ENCODE measurements at regions not wholly inside any gene's neighbourhood (a gene's known extent, or its start where the extent isn't known, plus 50 kb on each side); places are given as distances from the start of the nearest gene placed in this dataset.

DNA sequence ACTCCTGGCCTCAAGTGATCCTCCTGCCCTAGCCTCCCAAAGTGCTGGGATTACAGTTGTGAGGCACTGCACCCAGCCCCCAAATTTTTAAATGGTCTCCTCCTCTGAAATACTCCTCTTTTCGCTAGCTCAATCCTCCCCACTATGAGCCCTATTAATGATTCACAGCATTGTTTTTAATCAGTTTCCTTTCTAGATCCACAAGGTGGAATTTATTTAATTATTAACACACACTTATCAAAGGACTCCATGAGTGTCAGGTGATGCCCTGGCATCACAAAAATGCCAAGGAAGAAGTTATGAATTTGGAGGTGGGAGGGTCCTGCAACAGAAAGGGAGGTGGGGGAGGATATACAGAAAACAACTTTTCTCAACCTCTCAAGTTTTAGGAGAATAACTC lies 806.5 kb downstream of the PRELID2 start:
- FAIRE-seq (no peak), DNase-seq (ENCODE audit: extremely low read depth in 1 of 4, low spot score in 3 of 4) (no peak), ATAC-seq (no peak)
- ChIA-PET CTCF (ENCODE audit: low intra/inter-chr PET ratio) (no interaction called here), POLR2A (no interaction called here)
- intact Hi-C loops (cut with micrococcal nuclease) = no loop called here
- Histone ChIP-seq H3K4me2 (ENCODE audit: insufficient read depth, low read length) (no peak overlapping the region), H3K79me2 (ENCODE audit: control insufficient read depth, insufficient read depth, low read length) (no peaks in the 10 kb centered on the region), H3K36me3 (ENCODE audit: control insufficient read depth, insufficient read depth, low read length) (no peaks in the 10 kb centered on the region), H3K9me1 (ENCODE audit: control insufficient read depth, insufficient read depth, low read length) (no peaks in the 10 kb centered on the region), H3K27ac (ENCODE audit: extremely low read depth, low read depth, low read length) (no peak overlapping the region), H3K27me3 (ENCODE audit: control insufficient read depth in 2 of 2, insufficient read depth in 2 of 2, low read length in 2 of 2) (no peaks in the 10 kb centered on the region), H3K9me3 (replicated peaks; ENCODE audit: control insufficient read depth, insufficient read depth, low read depth, low read length) (0 out of 2 replicates have a peak, but pooled peaks cover 2% of the 10 kb centered on the region), H3K9ac (ENCODE audit: insufficient read depth in 1 of 2, low read depth in 2 of 2, low read length in 2 of 2) (no peak overlapping the region), H2AFZ (ENCODE audit: low read depth, low read length) (no peak overlapping the region), H3K4me1 (replicated peaks in 1 of 2; ENCODE audit: control insufficient read depth in 2 of 2, insufficient read depth in 2 of 2, low read length in 2 of 2) (no peaks in the 10 kb centered on the region), H3K4me3 (no peak overlapping the region), H4K20me1 (replicated peaks; ENCODE audit: control insufficient read depth, insufficient read depth, low read length) (no peaks in the 10 kb centered on the region)
- no TSS peak for BruUV-seq (replicated peaks)
- 0% methylated on average over 1 of the region's 1 CpG for WGBS (ENCODE audit: insufficient coverage, low coverage, missing lambda C conversion rate)
- in situ Hi-C loops (cut with MboI) = no loop called here
- TF ChIP-seq FOXA3 (CRISPR knock-in tag; conservative IDR thresholded peaks at IDR 0.05 in 1 of 2, IDR thresholded peaks at IDR 0.05 in 1 of 2) (no peak), PTRF (tag; IDR thresholded peaks at IDR 0.05) (no peak), SRSF1 (IDR thresholded peaks at IDR 0.05; ENCODE audit: low read depth, low read length) (no peak), MCM2 (IDR thresholded peaks at IDR 0.05; ENCODE audit: low read depth) (no peak), MAFF (IDR thresholded peaks at IDR 0.05; ENCODE audit: low read length) (no peak)

DNA sequence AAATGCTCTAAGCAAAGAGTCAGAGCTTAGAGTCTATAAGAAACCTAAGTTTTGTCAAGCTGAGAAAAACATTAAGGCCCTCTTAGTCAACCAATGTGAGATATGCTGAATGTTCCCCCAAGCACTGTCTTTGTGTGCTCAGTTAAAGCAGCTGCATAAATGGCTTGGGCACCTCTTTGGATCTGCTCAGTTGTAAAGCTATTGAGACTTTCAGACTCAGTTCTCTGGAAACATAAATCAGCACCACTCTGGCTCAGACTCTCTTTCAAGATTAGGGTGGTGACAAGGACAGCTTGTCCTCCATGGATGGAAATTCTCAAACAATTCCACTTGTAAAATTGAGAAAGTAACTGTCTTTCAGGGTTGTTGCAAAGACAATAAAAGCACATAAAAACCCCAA lies 807.9 kb downstream of the PRELID2 start:
- ChIA-PET POLR2A (interaction anchor here (0.6 kb wide), 1 partner anchor 1945 kb away, joined by 3 read pairs; no protein-coding TSS in a partner anchor), CTCF (ENCODE audit: low intra/inter-chr PET ratio) (no interaction called here)
- in situ Hi-C loops (cut with MboI) = no loop called here
- DNase-seq (ENCODE audit: extremely low read depth in 1 of 4, low spot score in 3 of 4) = no peak
- Histone ChIP-seq H4K20me1 (replicated peaks; ENCODE audit: control insufficient read depth, insufficient read depth, low read length) (no peaks in the 10 kb centered on the region), H3K27me3 (ENCODE audit: control insufficient read depth in 2 of 2, insufficient read depth in 2 of 2, low read length in 2 of 2) (no peaks in the 10 kb centered on the region), H3K9me1 (ENCODE audit: control insufficient read depth, insufficient read depth, low read length) (no peaks in the 10 kb centered on the region), H3K4me1 (replicated peaks in 1 of 2; ENCODE audit: control insufficient read depth in 2 of 2, insufficient read depth in 2 of 2, low read length in 2 of 2) (no peaks in the 10 kb centered on the region), H3K9me3 (replicated peaks; ENCODE audit: control insufficient read depth, insufficient read depth, low read depth, low read length) (0 out of 2 replicates have a peak, but pooled peaks cover 2% of the 10 kb centered on the region), H2AFZ (ENCODE audit: low read depth, low read length) (no peak overlapping the region), H3K4me2 (ENCODE audit: insufficient read depth, low read length) (no peak overlapping the region), H3K27ac (ENCODE audit: extremely low read depth, low read depth, low read length) (no peak overlapping the region), H3K4me3 (no peak overlapping the region), H3K36me3 (ENCODE audit: control insufficient read depth, insufficient read depth, low read length) (no peaks in the 10 kb centered on the region), H3K9ac (ENCODE audit: insufficient read depth in 1 of 2, low read depth in 2 of 2, low read length in 2 of 2) (no peak overlapping the region), H3K79me2 (ENCODE audit: control insufficient read depth, insufficient read depth, low read length) (no peaks in the 10 kb centered on the region)
- intact Hi-C loops (cut with micrococcal nuclease) = no loop called here
- FAIRE-seq = no peak
- BruUV-seq (replicated peaks) = no TSS peak
- ATAC-seq = no peak
- TF ChIP-seq MEF2A (IDR thresholded peaks at IDR 0.05; ENCODE audit: control insufficient read depth, low read depth, low read length) (no peak), ZNF444 (CRISPR knock-in tag; IDR thresholded peaks at IDR 0.05) (no peak), ZNF699 (CRISPR knock-in tag; IDR thresholded peaks at IDR 0.05; ENCODE audit: insufficient replicate concordance) (no peak), SMAD3 (CRISPR knock-in tag; conservative IDR thresholded peaks at IDR 0.05) (no peak), NEUROD1 (IDR thresholded peaks at IDR 0.05; ENCODE audit: borderline replicate concordance, low read depth, low read length, partially characterized antibody) (no peak)

Data from K562 (cell line).